ENCODE measurements at regions not wholly inside any gene's neighbourhood (a gene's known extent, or its start where the extent isn't known, plus 50 kb on each side); places are given as distances from the start of the nearest gene placed in this dataset.
"Not testable (repeated sequence)": the region's sequence is repeated elsewhere in the genome, so short reads cannot be mapped to it uniquely, and the experiment has no call there.

DNA sequence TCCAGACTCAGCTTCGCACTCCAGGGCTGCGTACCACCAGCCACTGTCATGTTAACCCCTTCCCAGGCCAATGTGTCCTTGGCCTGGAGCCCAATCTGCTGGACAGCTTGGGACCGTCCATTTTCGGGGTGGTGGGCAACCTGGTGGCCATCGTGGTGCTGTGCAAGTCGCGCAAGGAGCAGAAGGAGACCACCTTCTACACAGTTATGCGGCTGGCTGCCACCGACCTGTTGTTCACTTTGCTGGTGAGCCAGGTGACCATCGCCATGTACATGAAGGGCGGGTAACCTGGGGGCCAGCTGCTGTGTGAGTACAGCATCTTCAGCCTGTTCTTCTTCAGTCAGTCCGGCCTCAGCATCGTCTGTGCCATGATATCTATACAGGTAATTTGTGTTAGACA lies 90.3 kb upstream of the ZNG1F start:
- intact Hi-C loops (cut with micrococcal nuclease); H3K27me3 Mint-ChIP-seq (ENCODE audit: insufficient read depth, unreplicated experiment); H3K4me1 Mint-ChIP-seq (ENCODE audit: insufficient read depth, unreplicated experiment); BruUV-seq (replicated peaks); POLR2A ChIA-PET; H3K27ac Mint-ChIP-seq (ENCODE audit: low read depth, unreplicated experiment); DNase-seq (ENCODE audit: unreplicated experiment); H3K9me3 Mint-ChIP-seq (ENCODE audit: unreplicated experiment); H3K36me3 Mint-ChIP-seq (ENCODE audit: insufficient read depth, unreplicated experiment); CTCF ChIA-PET; H3K4me3 Mint-ChIP-seq (ENCODE audit: unreplicated experiment): not testable (repeated sequence)

DNA sequence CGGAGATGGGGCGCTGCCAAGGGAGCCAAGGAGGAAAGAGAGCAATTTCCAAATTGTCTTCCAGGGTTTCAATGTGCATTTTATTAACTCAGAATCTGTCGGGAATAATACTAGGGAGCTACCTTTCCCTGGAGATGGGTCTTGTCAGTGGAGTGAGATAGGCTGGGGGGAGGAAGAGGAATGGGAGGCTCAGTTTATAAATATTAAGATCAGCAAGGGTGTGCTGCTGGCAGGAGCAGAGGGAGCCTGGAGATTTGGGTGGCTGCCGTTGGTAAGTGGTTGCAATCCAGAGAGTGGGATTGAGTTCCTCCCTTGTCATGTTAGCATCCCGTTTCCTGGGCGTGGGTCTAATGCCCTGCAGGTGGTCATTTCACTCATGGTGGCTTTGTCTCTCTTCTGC lies 89.9 kb upstream of the ZNG1F start:
- intact Hi-C loops (cut with micrococcal nuclease); H3K9me3 Mint-ChIP-seq (ENCODE audit: unreplicated experiment); H3K27ac Mint-ChIP-seq (ENCODE audit: low read depth, unreplicated experiment); H3K36me3 Mint-ChIP-seq (ENCODE audit: insufficient read depth, unreplicated experiment); BruUV-seq (replicated peaks); H3K4me1 Mint-ChIP-seq (ENCODE audit: insufficient read depth, unreplicated experiment); CTCF ChIA-PET; H3K4me3 Mint-ChIP-seq (ENCODE audit: unreplicated experiment); DNase-seq (ENCODE audit: unreplicated experiment); POLR2A ChIA-PET; H3K27me3 Mint-ChIP-seq (ENCODE audit: insufficient read depth, unreplicated experiment): not testable (repeated sequence)

DNA sequence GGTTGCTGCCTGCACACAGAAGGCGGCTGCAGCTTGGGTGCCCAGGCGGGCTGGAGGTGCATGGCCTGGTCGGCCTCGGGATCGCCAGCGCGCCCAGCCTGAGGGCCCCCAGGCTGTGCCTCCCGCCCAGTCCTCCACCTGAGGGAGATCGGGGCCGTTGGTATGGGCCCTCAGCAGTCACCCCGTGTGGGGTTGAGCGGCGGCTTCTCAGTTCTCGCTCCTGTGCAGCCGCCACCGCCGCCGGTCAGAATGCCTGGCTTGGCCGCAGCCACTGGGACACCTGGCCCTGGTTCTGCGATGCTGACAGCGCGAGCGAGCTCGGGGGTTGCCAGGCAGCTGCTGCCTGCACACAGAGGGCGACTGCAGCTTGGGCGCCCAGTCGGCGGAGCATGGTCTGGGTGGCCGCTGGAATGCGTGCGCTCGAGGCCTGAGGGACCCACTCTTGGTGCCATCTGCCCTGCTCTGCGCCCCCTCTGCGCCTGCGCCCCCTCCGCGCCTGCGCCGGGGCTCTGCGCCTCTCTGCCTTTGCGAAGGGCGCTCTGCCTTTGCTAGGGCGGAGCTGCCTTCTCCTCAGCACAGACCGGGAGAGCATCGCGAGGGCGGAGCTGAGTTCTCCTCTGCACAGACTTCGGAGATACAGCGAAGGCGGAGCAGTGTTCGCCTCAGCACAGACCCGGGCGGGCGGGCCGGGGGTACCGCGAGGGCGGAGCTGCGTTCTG lies 84.6 kb upstream of the ZNG1F start:
- H3K4me1 Mint-ChIP-seq (ENCODE audit: insufficient read depth, unreplicated experiment); H3K36me3 Mint-ChIP-seq (ENCODE audit: insufficient read depth, unreplicated experiment); intact Hi-C loops (cut with micrococcal nuclease); H3K9me3 Mint-ChIP-seq (ENCODE audit: unreplicated experiment); H3K27me3 Mint-ChIP-seq (ENCODE audit: insufficient read depth, unreplicated experiment); BruUV-seq (replicated peaks); CTCF ChIA-PET; POLR2A ChIA-PET; H3K27ac Mint-ChIP-seq (ENCODE audit: low read depth, unreplicated experiment): not testable (repeated sequence)
- H3K4me3 Mint-ChIP-seq (ENCODE audit: unreplicated experiment): peak overlapping the region; percentile 64
- DNase-seq (ENCODE audit: unreplicated experiment): peak; percentile 65

DNA sequence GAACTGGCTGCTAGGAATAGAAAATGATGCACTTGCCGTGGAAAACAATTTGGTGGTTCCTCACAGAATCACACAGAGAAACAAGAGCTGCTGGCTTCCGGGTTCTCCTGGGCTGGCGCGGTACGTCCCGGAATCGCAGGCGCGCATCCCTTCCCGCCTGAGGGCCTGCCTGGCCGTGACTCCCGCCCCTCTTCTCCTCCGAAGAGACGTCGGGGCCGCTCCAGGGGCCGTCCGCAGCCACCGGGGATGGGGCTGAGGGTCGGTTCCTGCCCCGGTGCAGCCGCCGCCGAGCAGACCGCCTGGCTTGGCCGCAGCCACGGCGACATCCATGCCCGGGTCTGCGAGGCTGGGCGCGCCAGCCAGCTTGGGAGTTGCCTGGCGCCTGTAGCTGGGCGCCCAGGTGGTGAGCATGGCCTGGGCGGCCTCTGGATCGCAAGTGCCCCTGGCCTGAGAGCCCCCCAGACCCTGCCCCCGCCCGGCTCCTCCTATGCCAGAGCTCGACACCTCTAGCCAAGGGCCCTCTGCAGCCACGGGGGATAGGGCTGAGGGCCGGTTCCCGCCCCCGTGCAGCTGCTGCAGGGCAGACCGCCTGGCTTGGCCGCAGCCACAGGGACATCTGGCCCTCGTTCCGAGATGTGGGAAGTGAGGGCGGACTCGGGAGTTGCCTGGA lies 83.9 kb upstream of the ZNG1F start:
- H3K4me1 Mint-ChIP-seq (ENCODE audit: insufficient read depth, unreplicated experiment); H3K27ac Mint-ChIP-seq (ENCODE audit: low read depth, unreplicated experiment); H3K9me3 Mint-ChIP-seq (ENCODE audit: unreplicated experiment); H3K27me3 Mint-ChIP-seq (ENCODE audit: insufficient read depth, unreplicated experiment); CTCF ChIA-PET; BruUV-seq (replicated peaks); intact Hi-C loops (cut with micrococcal nuclease); H3K36me3 Mint-ChIP-seq (ENCODE audit: insufficient read depth, unreplicated experiment); POLR2A ChIA-PET: not testable (repeated sequence)
- peak overlapping the region; percentile 36 for H3K4me3 Mint-ChIP-seq (ENCODE audit: unreplicated experiment)
- DNase-seq (ENCODE audit: unreplicated experiment): peak; percentile 4

DNA sequence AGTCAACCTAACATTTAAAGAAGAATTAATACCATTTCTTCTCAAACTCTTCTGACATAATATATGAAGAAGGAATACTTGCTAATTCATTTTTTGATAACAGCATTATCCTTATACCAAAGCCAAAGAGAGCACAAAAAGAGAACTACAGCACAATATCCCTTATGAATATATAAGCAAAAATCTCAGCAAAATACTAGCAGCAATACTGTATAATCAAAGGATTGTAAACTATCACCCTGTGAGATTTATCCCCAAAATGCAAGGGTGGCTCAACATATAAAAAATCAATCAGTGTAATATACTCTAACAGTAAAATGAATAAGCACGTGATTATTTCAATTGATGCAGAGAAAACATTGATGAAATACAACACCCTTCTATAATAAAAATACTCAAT lies 81.9 kb upstream of the ZNG1F start:
- H3K9me3 Mint-ChIP-seq (ENCODE audit: unreplicated experiment); H3K4me3 Mint-ChIP-seq (ENCODE audit: unreplicated experiment); H3K27ac Mint-ChIP-seq (ENCODE audit: low read depth, unreplicated experiment); DNase-seq (ENCODE audit: unreplicated experiment); CTCF ChIA-PET; H3K27me3 Mint-ChIP-seq (ENCODE audit: insufficient read depth, unreplicated experiment); H3K36me3 Mint-ChIP-seq (ENCODE audit: insufficient read depth, unreplicated experiment); H3K4me1 Mint-ChIP-seq (ENCODE audit: insufficient read depth, unreplicated experiment); BruUV-seq (replicated peaks); POLR2A ChIA-PET; intact Hi-C loops (cut with micrococcal nuclease): not testable (repeated sequence)

DNA sequence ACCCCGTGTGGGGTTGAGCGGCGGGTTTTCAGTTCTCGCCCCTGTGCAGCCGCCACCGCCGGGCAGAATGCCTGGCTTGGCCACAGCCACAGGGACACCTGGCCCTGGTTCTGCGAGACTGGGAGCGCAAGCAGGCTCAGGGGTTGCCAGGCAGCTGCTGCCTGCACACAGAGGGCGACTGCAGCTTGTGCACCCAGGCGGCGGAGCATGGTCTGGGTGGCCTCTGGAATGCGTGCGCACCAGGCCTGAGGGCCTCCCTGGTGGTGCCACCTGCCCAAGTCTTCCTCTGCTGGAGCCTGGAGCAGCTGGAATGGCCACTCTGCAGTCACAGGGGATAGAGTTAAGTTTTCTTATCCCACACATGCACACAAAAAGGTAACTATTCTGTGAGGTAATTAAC lies 80.4 kb upstream of the ZNG1F start:
- POLR2A ChIA-PET: not testable (repeated sequence)

DNA sequence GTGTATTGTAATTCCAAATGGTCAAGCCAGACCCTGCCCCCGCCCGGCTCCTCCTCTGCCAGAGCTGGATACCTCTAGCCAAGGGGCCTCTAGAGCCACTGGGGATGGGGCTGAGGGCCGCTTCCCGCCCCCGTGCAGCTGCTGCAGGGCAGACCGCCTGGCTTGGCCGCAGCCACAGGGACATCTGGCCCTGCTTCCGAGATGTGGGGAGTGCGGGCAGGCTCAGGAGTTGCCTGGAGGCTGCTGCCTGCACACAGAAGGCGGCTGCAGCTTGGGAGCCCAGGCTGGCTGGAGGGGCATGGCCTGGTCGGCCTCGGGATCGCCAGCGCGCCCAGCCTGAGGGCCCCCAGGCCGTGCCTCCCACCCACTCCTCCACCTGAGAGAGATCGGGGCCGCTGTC lies 79.9 kb upstream of the ZNG1F start:
- H3K27ac Mint-ChIP-seq (ENCODE audit: low read depth, unreplicated experiment); POLR2A ChIA-PET; DNase-seq (ENCODE audit: unreplicated experiment); H3K4me3 Mint-ChIP-seq (ENCODE audit: unreplicated experiment); CTCF ChIA-PET; H3K9me3 Mint-ChIP-seq (ENCODE audit: unreplicated experiment); BruUV-seq (replicated peaks); H3K27me3 Mint-ChIP-seq (ENCODE audit: insufficient read depth, unreplicated experiment); H3K36me3 Mint-ChIP-seq (ENCODE audit: insufficient read depth, unreplicated experiment); intact Hi-C loops (cut with micrococcal nuclease); H3K4me1 Mint-ChIP-seq (ENCODE audit: insufficient read depth, unreplicated experiment): not testable (repeated sequence)

More for the DNA sequence above, 80.4 kb upstream of the ZNG1F start:
- BruUV-seq (replicated peaks); H3K27ac Mint-ChIP-seq (ENCODE audit: low read depth, unreplicated experiment); CTCF ChIA-PET; H3K9me3 Mint-ChIP-seq (ENCODE audit: unreplicated experiment); intact Hi-C loops (cut with micrococcal nuclease); H3K4me1 Mint-ChIP-seq (ENCODE audit: insufficient read depth, unreplicated experiment); H3K36me3 Mint-ChIP-seq (ENCODE audit: insufficient read depth, unreplicated experiment); H3K4me3 Mint-ChIP-seq (ENCODE audit: unreplicated experiment); DNase-seq (ENCODE audit: unreplicated experiment); H3K27me3 Mint-ChIP-seq (ENCODE audit: insufficient read depth, unreplicated experiment): not testable (repeated sequence)

DNA sequence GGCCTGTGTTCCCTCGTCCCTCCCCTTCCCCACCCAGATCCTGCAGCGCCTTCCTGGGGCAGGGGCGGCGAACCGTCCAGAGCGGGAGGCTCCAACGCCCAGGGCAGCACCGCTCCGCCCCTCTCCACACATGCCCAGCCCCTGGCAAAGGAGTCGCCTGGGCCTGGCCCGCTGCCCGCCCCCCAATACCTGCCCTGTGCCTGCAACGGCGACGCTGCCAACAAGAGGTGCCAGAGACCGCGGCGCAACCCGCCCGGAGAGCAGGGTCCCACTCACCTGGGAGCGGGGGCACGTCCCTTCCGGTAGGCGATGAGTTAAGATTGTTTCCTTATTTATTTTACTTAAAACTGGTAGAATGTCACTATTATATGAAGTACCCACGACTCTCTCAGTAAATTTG lies 77.5 kb upstream of the ZNG1F start:
- not testable (repeated sequence) for H3K27me3 Mint-ChIP-seq (ENCODE audit: insufficient read depth, unreplicated experiment); H3K4me1 Mint-ChIP-seq (ENCODE audit: insufficient read depth, unreplicated experiment)

DNA sequence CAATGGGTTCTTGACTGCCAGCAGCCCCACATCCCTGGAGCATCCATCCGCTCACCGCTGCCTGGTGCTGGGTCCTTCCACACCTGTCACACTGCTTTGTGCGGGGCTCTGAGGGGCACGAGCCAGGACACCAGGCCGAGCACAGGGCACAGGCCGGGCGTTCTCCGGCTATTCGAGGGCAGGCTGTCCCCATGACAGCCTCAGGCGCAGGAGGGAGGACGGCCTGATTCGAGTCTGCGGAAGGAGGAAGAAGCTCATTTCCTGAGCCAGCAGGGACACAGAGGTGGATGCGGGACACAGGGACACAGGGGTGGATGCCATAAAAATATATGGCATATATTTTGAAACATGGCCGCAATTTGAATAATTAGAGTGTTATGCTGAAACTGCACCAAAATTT lies 76.9 kb upstream of the ZNG1F start:
- BruUV-seq (replicated peaks); CTCF ChIA-PET; POLR2A ChIA-PET; H3K27ac Mint-ChIP-seq (ENCODE audit: low read depth, unreplicated experiment); H3K4me1 Mint-ChIP-seq (ENCODE audit: insufficient read depth, unreplicated experiment); intact Hi-C loops (cut with micrococcal nuclease); DNase-seq (ENCODE audit: unreplicated experiment); H3K9me3 Mint-ChIP-seq (ENCODE audit: unreplicated experiment); H3K4me3 Mint-ChIP-seq (ENCODE audit: unreplicated experiment); H3K36me3 Mint-ChIP-seq (ENCODE audit: insufficient read depth, unreplicated experiment); H3K27me3 Mint-ChIP-seq (ENCODE audit: insufficient read depth, unreplicated experiment): not testable (repeated sequence)

More for the DNA sequence above, 77.5 kb upstream of the ZNG1F start:
- H3K36me3 Mint-ChIP-seq (ENCODE audit: insufficient read depth, unreplicated experiment); H3K4me3 Mint-ChIP-seq (ENCODE audit: unreplicated experiment); H3K27ac Mint-ChIP-seq (ENCODE audit: low read depth, unreplicated experiment); intact Hi-C loops (cut with micrococcal nuclease); H3K9me3 Mint-ChIP-seq (ENCODE audit: unreplicated experiment); CTCF ChIA-PET; BruUV-seq (replicated peaks); DNase-seq (ENCODE audit: unreplicated experiment); POLR2A ChIA-PET: not testable (repeated sequence)

DNA sequence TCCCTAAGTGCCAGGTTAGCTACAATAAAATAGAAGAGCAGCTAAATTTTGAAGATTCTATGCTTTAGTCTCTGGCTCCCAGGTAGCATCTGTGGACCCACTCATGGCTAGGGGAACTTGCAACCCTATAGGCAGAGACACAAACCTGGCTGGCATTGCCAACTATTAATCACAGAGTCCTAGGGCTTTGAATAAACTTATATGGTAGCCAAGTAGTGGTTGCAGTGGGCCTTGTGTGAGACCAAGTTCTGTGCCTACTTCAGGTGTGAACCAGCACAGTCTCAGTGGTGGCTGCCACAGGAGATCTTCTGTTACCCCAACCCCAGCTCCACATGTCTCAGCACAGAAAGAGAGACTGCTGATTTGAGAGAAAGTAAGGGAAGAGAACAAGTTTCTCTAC lies 62.9 kb upstream of the ZNG1F start:
- H3K4me3 Mint-ChIP-seq (ENCODE audit: unreplicated experiment); CTCF ChIA-PET; H3K9me3 Mint-ChIP-seq (ENCODE audit: unreplicated experiment); H3K27me3 Mint-ChIP-seq (ENCODE audit: insufficient read depth, unreplicated experiment); H3K27ac Mint-ChIP-seq (ENCODE audit: low read depth, unreplicated experiment); BruUV-seq (replicated peaks); intact Hi-C loops (cut with micrococcal nuclease); DNase-seq (ENCODE audit: unreplicated experiment); POLR2A ChIA-PET; H3K36me3 Mint-ChIP-seq (ENCODE audit: insufficient read depth, unreplicated experiment); H3K4me1 Mint-ChIP-seq (ENCODE audit: insufficient read depth, unreplicated experiment): not testable (repeated sequence)
